ENCODE measurements at regions not wholly inside any gene's neighbourhood (a gene's known extent, or its start where the extent isn't known, plus 50 kb on each side); places are given as distances from the start of the nearest gene placed in this dataset.
A peak's percentile ranks its signal among the peaks of the same experiment; 100 is the strongest.

GRCh38 chrX:74246524-74246923 is 57.5 kb upstream of the ZCCHC13 start:
- peaks cover 9 to 20% of the 10 kb centered on the region in 2 donors for H3K4me1 ChIP-seq
- peak overlapping the region; percentile 16 to 67 (median 54) for H3K27ac ChIP-seq
- in situ Hi-C loops (cut with MboI; ENCODE audit: low sequenced_read_pairs in 4 of 4): no loop called here
- TF ChIP-seq POLR2A (IDR thresholded peaks at IDR 0.05) (no peak), CTCF (IDR thresholded peaks at IDR 0.05 in 4 of 5, conservative IDR thresholded peaks at IDR 0.05 in 1 of 5) (no peak)
- no peaks in the 10 kb centered on the region for H3K36me3 ChIP-seq
- intact Hi-C loops (cut with DNase I; ENCODE audit: low total_unique reads): no loop called here
- ATAC-seq (peak in 1 of 2 donors; percentile 42), DNase-seq (no peak)
- no peak overlapping the region for H3K4me3 ChIP-seq
- H3K9me3 ChIP-seq: no peaks in the 10 kb centered on the region
- no peaks in the 10 kb centered on the region for H3K27me3 ChIP-seq

GRCh38 chrX:74242484-74243138 is 61.4 kb upstream of the ZCCHC13 start:
- no peak overlapping the region for H3K4me3 ChIP-seq
- H3K27ac ChIP-seq: peak overlapping the region; percentile 64 to 76 (median 66)
- H3K36me3 ChIP-seq: no peaks in the 10 kb centered on the region
- peak; percentile 2 to 17 for DNase-seq
- intact Hi-C loops (cut with DNase I; ENCODE audit: low total_unique reads) (no loop called here), in situ Hi-C loops (cut with MboI; ENCODE audit: low sequenced_read_pairs in 4 of 4) (no loop called here)
- ATAC-seq: peak; percentile 78 to 83
- no peaks in the 10 kb centered on the region for H3K27me3 ChIP-seq
- H3K4me1 ChIP-seq: peaks cover 0 to 21% of the 10 kb centered on the region in 2 donors
- TF ChIP-seq POLR2A (IDR thresholded peaks at IDR 0.05) (no peak), CTCF (IDR thresholded peaks at IDR 0.05 in 4 of 5, conservative IDR thresholded peaks at IDR 0.05 in 1 of 5) (no peak)
- H3K9me3 ChIP-seq: no peaks in the 10 kb centered on the region

- DNase-seq (no peak), ATAC-seq (peak; percentile 53 to 82)
- in situ Hi-C loops (cut with MboI; ENCODE audit: low sequenced_read_pairs in 4 of 4) (no loop called here), intact Hi-C loops (cut with DNase I; ENCODE audit: low total_unique reads) (no loop called here)
- TF ChIP-seq CTCF (IDR thresholded peaks at IDR 0.05 in 4 of 5, conservative IDR thresholded peaks at IDR 0.05 in 1 of 5) (no peak), POLR2A (IDR thresholded peaks at IDR 0.05) (no peak)
- Histone ChIP-seq H3K4me3 (no peak overlapping the region), H3K9me3 (no peaks in the 10 kb centered on the region), H3K36me3 (no peaks in the 10 kb centered on the region), H3K4me1 (peaks cover 0 to 21% of the 10 kb centered on the region in 2 donors), H3K27me3 (no peaks in the 10 kb centered on the region), H3K27ac (peak overlapping the region; percentile 64 to 76 (median 66))
Measured at GRCh38 chrX:74242050-74242449, 61.9 kb upstream of the ZCCHC13 start.

- in situ Hi-C loops (cut with MboI; ENCODE audit: low sequenced_read_pairs in 4 of 4): no loop called here
- Histone ChIP-seq H3K27me3 (no peaks in the 10 kb centered on the region), H3K9me3 (no peaks in the 10 kb centered on the region), H3K4me1 (peaks cover 0 to 24% of the 10 kb centered on the region in 2 donors), H3K36me3 (no peaks in the 10 kb centered on the region), H3K4me3 (no peak overlapping the region), H3K27ac (no peak overlapping the region)
- no peak for TF ChIP-seq POLR2A (IDR thresholded peaks at IDR 0.05)
- no peak for TF ChIP-seq CTCF (IDR thresholded peaks at IDR 0.05 in 4 of 5, conservative IDR thresholded peaks at IDR 0.05 in 1 of 5)
- intact Hi-C loops (cut with DNase I; ENCODE audit: low total_unique reads): loop anchor here (10.0 kb wide), 1 partner anchor 74 kb away; no protein-coding TSS in a partner anchor
- DNase-seq (no peak), ATAC-seq (no peak)
Measured at GRCh38 chrX:74238771-74239170, 65.2 kb upstream of the ZCCHC13 start.
